WTC11 (cell line): ENCODE measurements at regions not wholly inside any gene's neighbourhood (a gene's known extent, or its start where the extent isn't known, plus 50 kb on each side); places are given as distances from the start of the nearest gene placed in this dataset.
"Not testable (repeated sequence)": the region's sequence is repeated elsewhere in the genome, so short reads cannot be mapped to it uniquely, and the experiment has no call there.

Source experiments
- ATAC-seq: fragments of 200-7000 bp; cut with Tn5 transposase; 2 replicates; pipeline ENCODE4 v1.10.0; 2021; ENCODE audit warnings: mild to moderate bottlenecking, moderate library complexity
- CTCF ChIA-PET: fragments of 300-600 bp; sonication (Branson Sonifier 250); formaldehyde crosslinking; loops from one replicate; lab custom pipeline; 2021; ENCODE audit warnings: antibody characterized with exemption; lab: Charles Lee
- POLR2A ChIA-PET: fragments of 350-600 bp; sonication (Branson Sonifier 250); formaldehyde crosslinking; loops from one replicate; lab custom pipeline; 2021; ENCODE audit warnings: antibody characterized with exemption; lab: Charles Lee
- DNase-seq: peaks from one replicate; pipeline ENCODE4 v3.0.0; 2021; ENCODE audit warnings: low spot score
- H3K27ac Mint-ChIP-seq: 2 replicates; pipeline ENCODE4 v1.8.0; 2021; ENCODE audit warnings: mixed read lengths
- H3K27me3 Mint-ChIP-seq: 2 replicates; pipeline ENCODE4 v1.8.0; 2021; ENCODE audit warnings: low read depth, mild to moderate bottlenecking, moderate library complexity, mixed read lengths
- H3K36me3 Mint-ChIP-seq: 2 replicates; pipeline ENCODE4 v1.8.0; 2021; ENCODE audit warnings: mixed read lengths
- H3K4me1 Mint-ChIP-seq: 2 replicates; pipeline ENCODE4 v1.8.0; 2022; ENCODE audit warnings: mixed read lengths
- H3K4me3 Mint-ChIP-seq: 2 replicates; pipeline ENCODE4 v1.8.0; 2021; ENCODE audit warnings: mild to moderate bottlenecking, moderate library complexity, mixed read lengths
- H3K9me3 Mint-ChIP-seq: 2 replicates; pipeline ENCODE4 v1.8.0; 2021; ENCODE audit warnings: mixed read lengths
- CREM ChIP-seq: sonication (generic); formaldehyde crosslinking; IDR thresholded peaks from 2 replicates; pipeline ENCODE4 v1.8.1; 2022; ENCODE audit warnings: mild to moderate bottlenecking, missing genetic modification reagents, moderate library complexity
- FOXJ3 ChIP-seq: sonication (generic); formaldehyde crosslinking; IDR thresholded peaks from 2 replicates; pipeline ENCODE4 v1.9.0; 2021; ENCODE audit warnings: missing genetic modification reagents, mild to moderate bottlenecking, borderline replicate concordance
- FOXK1 ChIP-seq: sonication (generic); formaldehyde crosslinking; IDR thresholded peaks from 2 replicates; pipeline ENCODE4 v1.8.0; 2022; ENCODE audit warnings: mild to moderate bottlenecking, moderate library complexity, missing genetic modification reagents
- SP1 ChIP-seq: sonication (generic); formaldehyde crosslinking; conservative IDR thresholded peaks from 2 replicates; pipeline ENCODE4 v1.8.1; 2022; ENCODE audit warnings: missing genetic modification reagents
- ZBTB21 ChIP-seq: sonication (generic); formaldehyde crosslinking; IDR thresholded peaks from 2 replicates; pipeline ENCODE4 v1.8.1; 2023; ENCODE audit warnings: mild to moderate bottlenecking, missing genetic modification reagents, borderline replicate concordance
- ZNF263 ChIP-seq: sonication (generic); formaldehyde crosslinking; IDR thresholded peaks from 2 replicates; pipeline ENCODE4 v1.8.1; 2022; ENCODE audit warnings: low read depth, mild to moderate bottlenecking, moderate library complexity, missing genetic modification reagents
- TF ChIP-seq, protein P1 (sequence below): fragments of 200-600 bp; IDR thresholded peaks from 2 replicates; pipeline ENCODE4 v1.8.0; 2022; ENCODE audit warnings: antibody characterized with exemption
- TF ChIP-seq, protein P2 (sequence below): sonication (generic); formaldehyde crosslinking; IDR thresholded peaks from 2 replicates; pipeline ENCODE4 v1.8.1; 2022; ENCODE audit warnings: missing genetic modification reagents, borderline replicate concordance
- TF ChIP-seq, protein P3 (sequence below): sonication (generic); formaldehyde crosslinking; IDR thresholded peaks from 2 replicates; pipeline ENCODE4 v1.8.0; 2022; ENCODE audit warnings: mild to moderate bottlenecking, missing genetic modification reagents
- TF ChIP-seq, protein P4 (sequence below): sonication (generic); formaldehyde crosslinking; IDR thresholded peaks from 2 replicates; pipeline ENCODE4 v1.8.1; 2022; ENCODE audit warnings: mild to moderate bottlenecking, moderate library complexity, missing genetic modification reagents
- TF ChIP-seq, protein P5 (sequence below): sonication (generic); formaldehyde crosslinking; IDR thresholded peaks from 2 replicates; pipeline ENCODE4 v1.8.1; 2023; ENCODE audit warnings: mild to moderate bottlenecking, missing genetic modification reagents, moderate library complexity
- TF ChIP-seq, protein P6 (sequence below): sonication (generic); formaldehyde crosslinking; IDR thresholded peaks from 2 replicates; pipeline ENCODE4 v1.8.1; 2023; ENCODE audit warnings: mild to moderate bottlenecking, missing genetic modification reagents, borderline replicate concordance
- TF ChIP-seq, protein P7 (sequence below): sonication (generic); formaldehyde crosslinking; IDR thresholded peaks from 2 replicates; pipeline ENCODE4 v1.8.1; 2023; ENCODE audit warnings: mild to moderate bottlenecking, moderate library complexity, missing genetic modification reagents

DNA sequence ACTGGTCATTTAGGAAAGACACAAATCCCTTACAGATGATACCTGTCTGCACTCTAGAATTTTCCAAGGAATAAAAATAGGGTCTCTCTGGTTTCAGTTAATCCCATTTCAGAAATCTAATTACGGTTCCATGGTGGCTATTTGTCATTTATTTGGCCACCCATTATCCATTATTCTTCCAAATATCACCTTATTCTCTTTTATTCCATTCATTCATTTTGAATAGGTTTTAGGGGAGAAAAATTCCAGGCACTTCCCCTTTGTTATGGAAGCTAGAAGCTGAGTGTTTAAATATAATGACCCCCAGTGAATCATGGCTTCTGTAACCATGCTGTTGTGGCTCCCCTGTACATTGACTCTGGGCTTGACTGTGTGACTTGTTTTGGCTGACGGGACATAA, 420.8 kb upstream of the DPH6 start (continued):
- TF ChIP-seq, protein P1, sequence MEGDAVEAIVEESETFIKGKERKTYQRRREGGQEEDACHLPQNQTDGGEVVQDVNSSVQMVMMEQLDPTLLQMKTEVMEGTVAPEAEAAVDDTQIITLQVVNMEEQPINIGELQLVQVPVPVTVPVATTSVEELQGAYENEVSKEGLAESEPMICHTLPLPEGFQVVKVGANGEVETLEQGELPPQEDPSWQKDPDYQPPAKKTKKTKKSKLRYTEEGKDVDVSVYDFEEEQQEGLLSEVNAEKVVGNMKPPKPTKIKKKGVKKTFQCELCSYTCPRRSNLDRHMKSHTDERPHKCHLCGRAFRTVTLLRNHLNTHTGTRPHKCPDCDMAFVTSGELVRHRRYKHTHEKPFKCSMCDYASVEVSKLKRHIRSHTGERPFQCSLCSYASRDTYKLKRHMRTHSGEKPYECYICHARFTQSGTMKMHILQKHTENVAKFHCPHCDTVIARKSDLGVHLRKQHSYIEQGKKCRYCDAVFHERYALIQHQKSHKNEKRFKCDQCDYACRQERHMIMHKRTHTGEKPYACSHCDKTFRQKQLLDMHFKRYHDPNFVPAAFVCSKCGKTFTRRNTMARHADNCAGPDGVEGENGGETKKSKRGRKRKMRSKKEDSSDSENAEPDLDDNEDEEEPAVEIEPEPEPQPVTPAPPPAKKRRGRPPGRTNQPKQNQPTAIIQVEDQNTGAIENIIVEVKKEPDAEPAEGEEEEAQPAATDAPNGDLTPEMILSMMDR = no peak
- TF ChIP-seq CREM (CRISPR knock-in tag) (no peak), FOXK1 (CRISPR knock-in tag) (no peak), FOXJ3 (CRISPR knock-in tag) (no peak)
- TF ChIP-seq, protein P2, sequence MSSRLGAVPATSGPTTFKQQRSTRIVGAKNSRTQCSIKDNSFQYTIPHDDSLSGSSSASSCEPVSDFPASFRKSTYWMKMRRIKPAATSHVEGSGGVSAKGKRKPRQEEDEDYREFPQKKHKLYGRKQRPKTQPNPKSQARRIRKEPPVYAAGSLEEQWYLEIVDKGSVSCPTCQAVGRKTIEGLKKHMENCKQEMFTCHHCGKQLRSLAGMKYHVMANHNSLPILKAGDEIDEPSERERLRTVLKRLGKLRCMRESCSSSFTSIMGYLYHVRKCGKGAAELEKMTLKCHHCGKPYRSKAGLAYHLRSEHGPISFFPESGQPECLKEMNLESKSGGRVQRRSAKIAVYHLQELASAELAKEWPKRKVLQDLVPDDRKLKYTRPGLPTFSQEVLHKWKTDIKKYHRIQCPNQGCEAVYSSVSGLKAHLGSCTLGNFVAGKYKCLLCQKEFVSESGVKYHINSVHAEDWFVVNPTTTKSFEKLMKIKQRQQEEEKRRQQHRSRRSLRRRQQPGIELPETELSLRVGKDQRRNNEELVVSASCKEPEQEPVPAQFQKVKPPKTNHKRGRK (CRISPR knock-in tag) = no peak
- TF ChIP-seq, all 79 proteins: peak for 0

DNA sequence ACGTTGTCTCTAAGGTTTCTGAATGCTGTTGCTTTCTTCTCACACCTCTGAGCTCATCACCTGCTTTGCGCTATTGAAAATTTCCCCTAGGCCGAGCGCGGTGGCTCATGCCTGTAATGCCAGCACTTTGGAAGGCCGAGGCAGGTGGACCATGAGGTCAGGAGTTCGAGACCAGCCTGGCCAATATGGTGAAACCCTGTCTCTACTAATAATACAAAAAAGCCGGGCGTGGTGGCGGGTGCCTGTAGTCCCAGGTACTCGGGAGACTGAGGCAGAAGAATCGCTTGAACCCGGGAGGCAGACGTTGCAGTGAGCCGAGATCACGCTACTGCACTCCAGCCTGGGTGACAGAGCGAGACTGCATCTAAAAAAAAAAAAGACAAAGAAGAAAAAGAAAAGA, 422.0 kb upstream of the DPH6 start:
- ATAC-seq, H3K27me3 Mint-ChIP-seq, H3K4me1 Mint-ChIP-seq, H3K27ac Mint-ChIP-seq, DNase-seq, H3K9me3 Mint-ChIP-seq, H3K36me3 Mint-ChIP-seq, H3K4me3 Mint-ChIP-seq, POLR2A ChIA-PET, CTCF ChIA-PET: not testable (repeated sequence)

DNA sequence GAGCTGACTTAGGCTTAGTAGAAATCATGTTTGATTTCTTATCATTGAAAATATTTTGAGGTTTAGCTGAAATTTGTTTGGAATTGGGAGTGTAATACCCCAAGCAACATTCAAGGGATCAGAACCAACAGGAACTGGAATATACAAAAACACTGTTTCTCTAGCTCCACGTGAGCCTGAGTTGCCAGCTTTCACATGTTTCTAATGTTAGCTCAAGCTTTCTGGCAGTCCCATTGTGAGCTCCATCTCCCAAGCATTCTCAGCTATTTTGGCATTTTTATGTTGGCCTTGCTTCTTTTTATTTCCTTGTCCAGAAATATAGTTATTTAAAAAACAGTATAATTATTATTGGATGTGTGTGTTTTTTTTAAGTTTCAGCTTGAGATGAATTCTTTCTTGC, 427.1 kb upstream of the DPH6 start:
- no peak for ATAC-seq
- POLR2A ChIA-PET = no interaction called here
- no peak overlapping the region for H3K27ac Mint-ChIP-seq
- H3K9me3 Mint-ChIP-seq = no peaks in the 10 kb centered on the region
- no peak for DNase-seq
- no peaks in the 10 kb centered on the region for H3K27me3 Mint-ChIP-seq
- H3K4me3 Mint-ChIP-seq = no peak overlapping the region
- CTCF ChIA-PET = no interaction called here
- no peaks in the 10 kb centered on the region for H3K36me3 Mint-ChIP-seq
- TF ChIP-seq, protein P3, sequence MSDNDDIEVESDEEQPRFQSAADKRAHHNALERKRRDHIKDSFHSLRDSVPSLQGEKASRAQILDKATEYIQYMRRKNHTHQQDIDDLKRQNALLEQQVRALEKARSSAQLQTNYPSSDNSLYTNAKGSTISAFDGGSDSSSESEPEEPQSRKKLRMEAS (CRISPR knock-in tag) = no peak
- TF ChIP-seq, protein P4, sequence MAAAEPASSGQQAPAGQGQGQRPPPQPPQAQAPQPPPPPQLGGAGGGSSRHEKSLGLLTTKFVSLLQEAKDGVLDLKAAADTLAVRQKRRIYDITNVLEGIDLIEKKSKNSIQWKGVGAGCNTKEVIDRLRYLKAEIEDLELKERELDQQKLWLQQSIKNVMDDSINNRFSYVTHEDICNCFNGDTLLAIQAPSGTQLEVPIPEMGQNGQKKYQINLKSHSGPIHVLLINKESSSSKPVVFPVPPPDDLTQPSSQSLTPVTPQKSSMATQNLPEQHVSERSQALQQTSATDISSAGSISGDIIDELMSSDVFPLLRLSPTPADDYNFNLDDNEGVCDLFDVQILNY (CRISPR knock-in tag) = no peak
- TF ChIP-seq ZNF263 (CRISPR knock-in tag) (no peak), ZBTB21 (CRISPR knock-in tag) (no peak), SP1 (CRISPR knock-in tag) (no peak)
- TF ChIP-seq, protein P5, sequence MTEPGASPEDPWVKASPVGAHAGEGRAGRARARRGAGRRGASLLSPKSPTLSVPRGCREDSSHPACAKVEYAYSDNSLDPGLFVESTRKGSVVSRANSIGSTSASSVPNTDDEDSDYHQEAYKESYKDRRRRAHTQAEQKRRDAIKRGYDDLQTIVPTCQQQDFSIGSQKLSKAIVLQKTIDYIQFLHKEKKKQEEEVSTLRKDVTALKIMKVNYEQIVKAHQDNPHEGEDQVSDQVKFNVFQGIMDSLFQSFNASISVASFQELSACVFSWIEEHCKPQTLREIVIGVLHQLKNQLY (CRISPR knock-in tag) = no peak
- TF ChIP-seq, protein P6, sequence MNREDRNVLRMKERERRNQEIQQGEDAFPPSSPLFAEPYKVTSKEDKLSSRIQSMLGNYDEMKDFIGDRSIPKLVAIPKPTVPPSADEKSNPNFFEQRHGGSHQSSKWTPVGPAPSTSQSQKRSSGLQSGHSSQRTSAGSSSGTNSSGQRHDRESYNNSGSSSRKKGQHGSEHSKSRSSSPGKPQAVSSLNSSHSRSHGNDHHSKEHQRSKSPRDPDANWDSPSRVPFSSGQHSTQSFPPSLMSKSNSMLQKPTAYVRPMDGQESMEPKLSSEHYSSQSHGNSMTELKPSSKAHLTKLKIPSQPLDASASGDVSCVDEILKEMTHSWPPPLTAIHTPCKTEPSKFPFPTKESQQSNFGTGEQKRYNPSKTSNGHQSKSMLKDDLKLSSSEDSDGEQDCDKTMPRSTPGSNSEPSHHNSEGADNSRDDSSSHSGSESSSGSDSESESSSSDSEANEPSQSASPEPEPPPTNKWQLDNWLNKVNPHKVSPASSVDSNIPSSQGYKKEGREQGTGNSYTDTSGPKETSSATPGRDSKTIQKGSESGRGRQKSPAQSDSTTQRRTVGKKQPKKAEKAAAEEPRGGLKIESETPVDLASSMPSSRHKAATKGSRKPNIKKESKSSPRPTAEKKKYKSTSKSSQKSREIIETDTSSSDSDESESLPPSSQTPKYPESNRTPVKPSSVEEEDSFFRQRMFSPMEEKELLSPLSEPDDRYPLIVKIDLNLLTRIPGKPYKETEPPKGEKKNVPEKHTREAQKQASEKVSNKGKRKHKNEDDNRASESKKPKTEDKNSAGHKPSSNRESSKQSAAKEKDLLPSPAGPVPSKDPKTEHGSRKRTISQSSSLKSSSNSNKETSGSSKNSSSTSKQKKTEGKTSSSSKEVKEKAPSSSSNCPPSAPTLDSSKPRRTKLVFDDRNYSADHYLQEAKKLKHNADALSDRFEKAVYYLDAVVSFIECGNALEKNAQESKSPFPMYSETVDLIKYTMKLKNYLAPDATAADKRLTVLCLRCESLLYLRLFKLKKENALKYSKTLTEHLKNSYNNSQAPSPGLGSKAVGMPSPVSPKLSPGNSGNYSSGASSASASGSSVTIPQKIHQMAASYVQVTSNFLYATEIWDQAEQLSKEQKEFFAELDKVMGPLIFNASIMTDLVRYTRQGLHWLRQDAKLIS (CRISPR knock-in tag) = no peak
- TF ChIP-seq, protein P7, sequence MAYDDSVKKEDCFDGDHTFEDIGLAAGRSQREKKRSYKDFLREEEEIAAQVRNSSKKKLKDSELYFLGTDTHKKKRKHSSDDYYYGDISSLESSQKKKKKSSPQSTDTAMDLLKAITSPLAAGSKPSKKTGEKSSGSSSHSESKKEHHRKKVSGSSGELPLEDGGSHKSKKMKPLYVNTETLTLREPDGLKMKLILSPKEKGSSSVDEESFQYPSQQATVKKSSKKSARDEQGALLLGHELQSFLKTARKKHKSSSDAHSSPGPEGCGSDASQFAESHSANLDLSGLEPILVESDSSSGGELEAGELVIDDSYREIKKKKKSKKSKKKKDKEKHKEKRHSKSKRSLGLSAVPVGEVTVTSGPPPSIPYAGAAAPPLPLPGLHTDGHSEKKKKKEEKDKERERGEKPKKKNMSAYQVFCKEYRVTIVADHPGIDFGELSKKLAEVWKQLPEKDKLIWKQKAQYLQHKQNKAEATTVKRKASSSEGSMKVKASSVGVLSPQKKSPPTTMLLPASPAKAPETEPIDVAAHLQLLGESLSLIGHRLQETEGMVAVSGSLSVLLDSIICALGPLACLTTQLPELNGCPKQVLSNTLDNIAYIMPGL (CRISPR knock-in tag) = no peak
- peaks cover 11% of the 10 kb centered on the region for H3K4me1 Mint-ChIP-seq
